NB4 (cell line): ENCODE measurements at regions not wholly inside any gene's neighbourhood (a gene's known extent, or its start where the extent isn't known, plus 50 kb on each side); places are given as distances from the start of the nearest gene placed in this dataset.

Source experiments
- CTCF ChIP-seq: IDR thresholded peaks from one replicate; pipeline ENCODE4 v1.5.1; 2012; ENCODE audit warnings: low read depth, low read length
- MAX ChIP-seq: IDR thresholded peaks from 2 replicates; pipeline ENCODE4 v1.6.1; 2011; ENCODE audit warnings: low read depth, low read length
- MYC ChIP-seq: IDR thresholded peaks from 2 replicates; pipeline ENCODE4 v1.6.1; 2011; ENCODE audit warnings: low read depth, low read length
- POLR2A ChIP-seq: IDR thresholded peaks from 2 replicates; pipeline ENCODE4 v1.6.1; 2011; ENCODE audit warnings: mild to moderate bottlenecking; ENCODE audit not compliant: insufficient read length; ENCODE audit errors: extremely low read depth

- TF ChIP-seq CTCF, result no peak
- TF ChIP-seq MAX, result no peak
- TF ChIP-seq POLR2A, result no peak
- TF ChIP-seq MYC, result no peak
Measured at GRCh38 chr5:124810396-124811006, 64.1 kb upstream of the ZNF608 start.
